ENCODE measurements at regions not wholly inside any gene's neighbourhood (a gene's known extent, or its start where the extent isn't known, plus 50 kb on each side); places are given as distances from the start of the nearest gene placed in this dataset.
A peak's percentile ranks its signal among the peaks of the same experiment; 100 is the strongest.

- CTCF ChIA-PET = no interaction called here
- 0 out of 2 replicates have a peak, but pooled peaks have one; percentile 44 for ATAC-seq
- Mint-ChIP-seq H3K36me3 (no peaks in the 10 kb centered on the region), H3K9me3 (no peaks in the 10 kb centered on the region), H3K27ac (no peak overlapping the region), H3K27me3 (ENCODE audit: low read depth) (no peaks in the 10 kb centered on the region; the same call in 1 of the 2 replicates), H3K4me1 (no peaks in the 10 kb centered on the region), H3K4me3 (no peak overlapping the region)
- POLR2A ChIA-PET = no interaction called here
- TF ChIP-seq JUN (CRISPR knock-in tag; IDR thresholded peaks at IDR 0.05) (no peak), CTCF (IDR thresholded peaks at IDR 0.05) (peak; percentile 46)
- DNase-seq (ENCODE audit: low spot score) = peak; percentile 11
These were observed 341.1 kb downstream of the BRINP1 start for GRCh38 chr9:119027901-119028699.

DNA sequence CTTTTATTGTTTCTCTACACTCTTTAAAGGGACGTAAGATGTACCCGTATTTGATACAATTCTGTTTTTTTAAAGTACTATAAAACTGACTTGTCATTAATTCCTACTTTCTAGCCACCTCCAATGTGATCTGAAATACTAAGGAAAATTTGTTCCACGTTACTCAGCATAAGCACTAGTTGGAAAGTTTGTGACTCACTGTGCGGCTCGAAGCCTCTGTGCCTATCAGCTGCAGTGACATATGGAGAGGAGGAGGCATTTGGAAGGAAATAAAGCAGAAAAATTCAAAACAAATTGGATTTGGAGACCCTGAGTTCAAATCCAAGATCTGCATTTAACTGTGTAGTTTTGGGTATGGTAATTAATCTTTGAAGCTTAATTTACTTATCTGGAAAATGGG is 339.3 kb downstream of the BRINP1 start:
- ATAC-seq = no peak
- no peak for DNase-seq (ENCODE audit: low spot score)
- ChIA-PET POLR2A (no interaction called here), CTCF (no interaction called here)
- Mint-ChIP-seq H3K4me3 (no peak overlapping the region), H3K4me1 (no peaks in the 10 kb centered on the region), H3K36me3 (no peaks in the 10 kb centered on the region), H3K27me3 (ENCODE audit: low read depth) (no peaks in the 10 kb centered on the region; the same call in 1 of the 2 replicates), H3K9me3 (no peaks in the 10 kb centered on the region), H3K27ac (no peak overlapping the region)
- TF ChIP-seq, protein P1, sequence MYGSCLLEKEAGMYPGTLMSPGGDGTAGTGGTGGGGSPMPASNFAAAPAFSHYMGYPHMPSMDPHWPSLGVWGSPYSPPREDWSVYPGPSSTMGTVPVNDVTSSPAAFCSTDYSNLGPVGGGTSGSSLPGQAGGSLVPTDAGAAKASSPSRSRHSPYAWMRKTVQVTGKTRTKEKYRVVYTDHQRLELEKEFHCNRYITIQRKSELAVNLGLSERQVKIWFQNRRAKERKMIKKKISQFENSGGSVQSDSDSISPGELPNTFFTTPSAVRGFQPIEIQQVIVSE (CRISPR knock-in tag; IDR thresholded peaks at IDR 0.05; ENCODE audit: borderline replicate concordance) = no peak
- TF ChIP-seq IRF2 (CRISPR knock-in tag; IDR thresholded peaks at IDR 0.05; ENCODE audit: borderline replicate concordance, low read depth) (no peak), ZNF219 (CRISPR knock-in tag; IDR thresholded peaks at IDR 0.05; ENCODE audit: borderline replicate concordance) (no peak), CTCF (IDR thresholded peaks at IDR 0.05) (no peak), CBFB (CRISPR knock-in tag; IDR thresholded peaks at IDR 0.05; ENCODE audit: low read depth) (no peak), KAT7 (CRISPR knock-in tag; IDR thresholded peaks at IDR 0.05; ENCODE audit: borderline replicate concordance) (no peak), ATF1 (CRISPR knock-in tag; IDR thresholded peaks at IDR 0.05) (no peak), IRF1 (CRISPR knock-in tag; IDR thresholded peaks at IDR 0.05) (no peak), ZNF138 (CRISPR knock-in tag; conservative IDR thresholded peaks at IDR 0.05) (no peak), NR3C1 (CRISPR knock-in tag; conservative IDR thresholded peaks at IDR 0.05; ENCODE audit: low read depth) (no peak)

DNA sequence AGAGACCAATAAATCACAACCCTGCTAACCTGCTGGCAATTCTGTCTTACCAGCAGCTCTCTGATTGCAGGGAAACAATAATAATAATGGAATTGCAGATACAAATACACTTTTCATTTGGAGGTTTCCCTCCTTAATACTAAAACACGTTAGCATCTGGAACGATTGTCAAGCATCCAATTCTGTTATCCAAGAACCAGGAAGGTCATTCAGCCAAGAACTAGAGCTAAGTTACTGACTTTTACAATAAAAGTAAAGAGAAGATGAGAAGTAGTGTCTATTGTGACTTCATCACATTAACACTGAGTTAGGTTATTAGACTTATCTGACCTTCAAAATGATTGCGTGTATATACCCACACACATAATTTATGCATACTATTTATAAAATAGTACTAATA is 335.6 kb downstream of the BRINP1 start:
- no peak overlapping the region for H3K4me3 Mint-ChIP-seq
- ChIA-PET CTCF (no interaction called here), POLR2A (no interaction called here)
- ATAC-seq (no peak), DNase-seq (ENCODE audit: low spot score) (no peak)
- H3K27me3 Mint-ChIP-seq (ENCODE audit: low read depth) = no peaks in the 10 kb centered on the region; the same call in 1 of the 2 replicates
- no peak for TF ChIP-seq NR2C2 (CRISPR knock-in tag; IDR thresholded peaks at IDR 0.05)
- no peak for TF ChIP-seq IRF2 (CRISPR knock-in tag; IDR thresholded peaks at IDR 0.05; ENCODE audit: borderline replicate concordance, low read depth)
- no peak for TF ChIP-seq ZNF121 (CRISPR knock-in tag; IDR thresholded peaks at IDR 0.05)
- TF ChIP-seq ZMAT4 (CRISPR knock-in tag; IDR thresholded peaks at IDR 0.05) = no peak
- TF ChIP-seq, protein P1 (CRISPR knock-in tag; IDR thresholded peaks at IDR 0.05; ENCODE audit: borderline replicate concordance) = no peak
- no peak for TF ChIP-seq ZSCAN18 (CRISPR knock-in tag; IDR thresholded peaks at IDR 0.05)
- H3K4me1 Mint-ChIP-seq = no peaks in the 10 kb centered on the region
- H3K36me3 Mint-ChIP-seq = no peaks in the 10 kb centered on the region
- no peaks in the 10 kb centered on the region for H3K9me3 Mint-ChIP-seq
- H3K27ac Mint-ChIP-seq = no peak overlapping the region

All from WTC11 (cell line).